VCaP (cell line): ENCODE measurements at regions not wholly inside any gene's neighbourhood (a gene's known extent, or its start where the extent isn't known, plus 50 kb on each side); places are given as distances from the start of the nearest gene placed in this dataset.
"Not testable (repeated sequence)": the region's sequence is repeated elsewhere in the genome, so short reads cannot be mapped to it uniquely, and the experiment has no call there.

Source experiments
- H3K27ac ChIP-seq: fragments of 450-650 bp; 2 replicates; pipeline ENCODE4 v1.5.1; 2017
- TF ChIP-seq, protein P1 (sequence below): fragments of 450-650 bp; conservative IDR thresholded peaks from 2 replicates; pipeline ENCODE4 v1.5.1; 2017; ENCODE audit warnings: mild to moderate bottlenecking, moderate library complexity

DNA sequence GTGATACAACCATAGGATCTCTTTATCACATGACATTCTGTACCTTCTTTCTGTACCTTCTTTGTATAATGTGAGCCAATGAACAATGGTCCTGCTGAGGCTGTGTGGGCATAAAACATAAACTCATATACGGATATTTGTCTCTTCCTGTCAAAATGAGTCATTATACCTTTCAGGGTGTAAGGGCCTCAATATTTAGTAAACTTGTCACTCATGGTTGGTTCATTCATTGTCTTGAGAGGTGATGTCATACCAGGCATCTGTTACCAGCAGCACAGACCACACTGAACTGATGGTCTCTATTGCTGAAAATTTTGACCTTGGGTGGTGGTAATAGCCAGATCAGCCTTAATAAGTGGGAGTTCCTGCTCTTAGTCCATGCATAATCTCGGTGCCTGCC lies 287.6 kb upstream of the TPK1 start:
- H3K27ac ChIP-seq = no peak overlapping the region
- TF ChIP-seq, protein P1, sequence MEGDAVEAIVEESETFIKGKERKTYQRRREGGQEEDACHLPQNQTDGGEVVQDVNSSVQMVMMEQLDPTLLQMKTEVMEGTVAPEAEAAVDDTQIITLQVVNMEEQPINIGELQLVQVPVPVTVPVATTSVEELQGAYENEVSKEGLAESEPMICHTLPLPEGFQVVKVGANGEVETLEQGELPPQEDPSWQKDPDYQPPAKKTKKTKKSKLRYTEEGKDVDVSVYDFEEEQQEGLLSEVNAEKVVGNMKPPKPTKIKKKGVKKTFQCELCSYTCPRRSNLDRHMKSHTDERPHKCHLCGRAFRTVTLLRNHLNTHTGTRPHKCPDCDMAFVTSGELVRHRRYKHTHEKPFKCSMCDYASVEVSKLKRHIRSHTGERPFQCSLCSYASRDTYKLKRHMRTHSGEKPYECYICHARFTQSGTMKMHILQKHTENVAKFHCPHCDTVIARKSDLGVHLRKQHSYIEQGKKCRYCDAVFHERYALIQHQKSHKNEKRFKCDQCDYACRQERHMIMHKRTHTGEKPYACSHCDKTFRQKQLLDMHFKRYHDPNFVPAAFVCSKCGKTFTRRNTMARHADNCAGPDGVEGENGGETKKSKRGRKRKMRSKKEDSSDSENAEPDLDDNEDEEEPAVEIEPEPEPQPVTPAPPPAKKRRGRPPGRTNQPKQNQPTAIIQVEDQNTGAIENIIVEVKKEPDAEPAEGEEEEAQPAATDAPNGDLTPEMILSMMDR = no peak

DNA sequence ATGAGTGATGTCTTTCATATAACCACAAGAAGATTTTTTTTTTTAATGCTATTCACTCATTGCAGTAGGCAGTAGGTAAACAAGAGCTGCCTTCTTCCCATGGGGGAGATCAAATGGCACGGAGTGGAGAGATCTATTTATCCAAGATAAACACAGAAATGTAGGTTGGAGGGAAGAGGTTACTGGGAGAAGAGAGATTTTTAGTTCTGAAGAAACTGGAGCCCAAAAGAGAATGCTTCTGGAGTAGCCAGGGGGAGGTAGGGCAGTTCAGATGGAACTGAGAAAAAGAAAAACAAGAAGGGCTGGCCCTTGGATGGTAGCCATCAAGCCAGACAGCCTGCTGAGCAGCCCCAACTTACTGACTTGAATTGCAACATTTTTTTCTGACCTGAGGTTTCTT lies 270.1 kb upstream of the TPK1 start:
- TF ChIP-seq, protein P1 = no peak
- H3K27ac ChIP-seq = peak overlapping the region; percentile 3; the same call in 1 of the 2 replicates

DNA sequence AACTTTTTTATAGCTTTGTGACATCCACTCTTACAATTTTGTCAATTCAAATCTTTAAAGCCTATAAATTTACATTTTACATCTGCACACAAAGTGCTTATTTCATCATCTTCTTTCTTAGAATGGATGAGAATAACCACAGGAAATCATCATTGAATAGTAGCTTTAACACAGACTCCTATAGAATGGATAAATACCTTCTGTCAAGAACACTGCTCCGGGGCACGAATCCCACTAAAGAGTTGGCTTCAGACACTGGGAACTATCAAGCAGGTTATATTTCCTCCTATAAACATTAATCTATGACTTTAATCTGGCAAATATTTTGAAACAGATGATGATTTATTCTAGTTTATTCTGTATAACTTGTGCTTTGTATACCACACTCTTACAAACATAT lies 269.7 kb upstream of the TPK1 start:
- peak overlapping the region; percentile 3; the same call in 1 of the 2 replicates for H3K27ac ChIP-seq
- TF ChIP-seq, protein P1 = no peak

DNA sequence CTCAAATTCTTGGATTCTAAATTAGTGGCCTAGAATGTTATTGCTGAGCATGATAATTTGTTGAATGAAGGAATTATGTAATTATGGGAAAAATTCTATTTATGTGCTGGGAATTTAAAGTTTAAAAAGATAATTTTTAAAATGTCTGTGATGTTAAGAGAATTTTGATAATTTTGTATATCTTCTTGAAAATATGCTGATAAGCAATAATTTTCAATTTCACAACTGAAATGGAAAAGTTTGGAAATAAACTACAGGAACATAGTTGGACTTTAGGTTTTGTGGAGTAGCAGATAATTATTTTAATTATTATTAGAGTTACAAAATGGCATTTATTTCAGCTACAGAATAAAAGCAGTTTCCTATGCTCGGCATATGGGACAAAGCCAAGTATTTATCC lies 268.5 kb upstream of the TPK1 start:
- H3K27ac ChIP-seq = no peak overlapping the region
- TF ChIP-seq, protein P1 = no peak

DNA sequence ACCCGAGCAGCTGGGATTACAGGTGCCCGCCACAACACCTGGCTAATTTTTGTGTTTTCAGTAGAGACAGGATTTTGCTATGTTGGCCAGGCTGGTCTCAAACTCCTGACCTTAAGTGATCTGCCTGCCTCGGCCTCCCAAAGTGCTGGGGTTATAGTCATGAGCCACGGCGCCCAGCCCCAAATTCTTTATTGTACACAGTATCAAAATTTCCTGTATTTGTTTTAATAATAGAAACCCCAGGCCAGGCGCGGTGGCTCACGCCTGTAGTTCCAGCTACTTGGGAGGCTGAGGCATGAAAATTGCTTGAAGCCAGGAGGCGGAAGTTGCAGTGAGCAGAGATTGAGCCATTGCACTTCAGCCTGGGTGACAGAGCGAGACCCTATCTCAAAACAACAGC lies 266.3 kb upstream of the TPK1 start:
- not testable (repeated sequence) for H3K27ac ChIP-seq

DNA sequence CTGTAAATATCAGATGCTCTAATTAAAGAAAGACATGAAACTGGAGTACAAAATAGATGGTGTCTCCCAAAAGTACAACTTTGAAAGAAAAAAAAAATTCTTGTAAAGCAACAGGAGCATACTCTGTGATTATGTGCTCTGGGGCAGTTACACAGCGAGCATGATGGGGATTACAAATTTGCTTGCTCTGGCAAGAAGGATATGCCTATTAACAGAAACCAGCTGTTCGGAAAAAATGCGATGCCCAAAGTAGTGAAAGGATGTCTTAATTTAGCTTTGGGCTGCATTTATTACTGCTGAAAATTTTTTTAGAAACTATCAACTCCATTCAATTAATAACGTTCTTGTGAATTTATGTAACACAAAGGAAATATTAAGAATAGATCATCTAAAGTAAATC lies 256.9 kb upstream of the TPK1 start:
- TF ChIP-seq, protein P1 = no peak
- no peak overlapping the region for H3K27ac ChIP-seq

DNA sequence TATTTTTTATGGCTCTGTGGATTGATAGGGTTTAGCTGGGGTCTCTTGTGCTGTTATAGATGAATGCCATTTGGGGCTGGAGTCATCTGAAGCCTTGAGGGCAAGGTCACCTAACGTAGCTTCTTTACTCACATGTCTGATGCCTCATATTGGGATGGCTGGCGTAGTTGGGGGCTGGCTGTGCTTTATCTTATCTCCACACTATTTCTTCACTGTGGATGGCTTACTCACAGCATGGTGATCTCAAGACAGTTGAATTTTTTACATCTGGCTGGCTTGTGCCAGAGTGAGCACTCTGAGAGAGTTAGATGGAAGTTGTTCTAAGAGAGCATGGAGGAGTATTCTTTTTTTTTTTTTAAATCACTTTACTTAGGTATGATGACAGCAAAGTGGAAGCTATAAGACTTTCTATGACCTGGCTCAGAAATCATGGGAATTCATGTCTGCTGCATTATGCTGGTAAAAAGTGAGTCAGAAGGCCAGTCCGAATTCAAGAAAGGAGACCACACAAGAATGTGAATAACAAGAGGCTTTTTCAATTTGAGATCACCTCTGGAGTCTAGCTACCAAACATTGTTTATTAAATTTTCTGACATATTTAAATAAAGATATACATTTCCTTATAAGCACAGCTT lies 252.4 kb upstream of the TPK1 start:
- TF ChIP-seq, protein P1 = no peak
- no peak overlapping the region for H3K27ac ChIP-seq

DNA sequence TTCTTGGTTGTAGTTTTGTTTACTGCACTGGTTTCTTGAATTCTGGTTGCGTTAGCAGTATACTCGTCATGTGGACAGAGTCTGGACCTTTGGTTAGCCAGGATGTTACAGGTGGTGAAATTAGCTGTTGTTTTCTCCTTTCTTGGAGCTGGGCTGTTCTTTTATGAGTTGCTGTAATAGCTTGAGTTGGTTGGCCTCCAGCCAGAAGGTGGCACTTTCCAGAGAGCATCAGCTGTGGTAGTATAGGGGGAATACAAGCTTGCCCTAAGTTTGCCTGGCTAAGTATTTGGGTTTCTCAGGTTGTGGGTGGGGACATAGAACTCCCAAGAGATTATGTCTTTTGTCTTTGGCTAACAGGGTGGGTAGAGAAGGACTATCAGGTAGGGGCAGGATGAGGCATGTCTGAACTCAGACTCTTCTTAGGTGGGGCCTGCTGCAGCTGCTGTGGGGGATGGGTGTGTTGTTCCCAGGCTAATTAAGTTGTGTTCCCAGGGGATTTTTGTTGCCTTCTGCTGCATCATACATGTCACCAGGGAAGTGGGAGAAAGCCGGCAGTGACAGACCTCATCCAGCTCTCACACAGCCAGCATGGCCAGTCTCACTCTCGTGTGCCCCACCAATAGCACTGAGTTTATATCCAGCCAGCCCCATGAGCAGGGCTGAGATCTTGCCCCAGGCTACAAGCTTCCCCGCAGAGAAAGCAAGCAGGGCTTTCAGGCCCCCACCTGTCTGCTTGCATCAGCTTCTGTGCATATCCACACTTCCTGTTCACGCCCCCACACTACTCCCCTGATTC lies 246.7 kb upstream of the TPK1 start:
- TF ChIP-seq, protein P1 = no peak
- H3K27ac ChIP-seq = no peak overlapping the region
